Fibroblast of the aortic adventitia (primary cell): ENCODE measurements at regions not wholly inside any gene's neighbourhood (a gene's known extent, or its start where the extent isn't known, plus 50 kb on each side); places are given as distances from the start of the nearest gene placed in this dataset.

Source experiments
- DNase-seq: peaks from one replicate; pipeline ENCODE4 v3.0.0-alpha.2; 2010; ENCODE audit warnings: low read depth
- H3K4me3 ChIP-seq: 2 replicates; pipeline ENCODE4 v1.5.1; 2011; ENCODE audit warnings: low read depth, mild to moderate bottlenecking, control low read depth, low read length, moderate library complexity
- CTCF ChIP-seq: IDR thresholded peaks from 2 replicates; pipeline ENCODE4 v1.5.1; 2011; ENCODE audit warnings: mild to moderate bottlenecking, low read length, control low read depth, inconsistent platforms; ENCODE audit not compliant: insufficient read depth

GRCh38 chr17:77694391-77695363, 263.8 kb upstream of the TNRC6C start:
- no peak overlapping the region for H3K4me3 ChIP-seq
- no peak for TF ChIP-seq CTCF
- no peak for DNase-seq

- H3K4me3 ChIP-seq: no peak overlapping the region
- TF ChIP-seq CTCF: no peak
- DNase-seq: no peak
Observed at GRCh38 chr17:77695386-77695785, 263.1 kb upstream of the TNRC6C start.

GRCh38 chr17:77696151-77696720, 262.3 kb upstream of the TNRC6C start:
- TF ChIP-seq CTCF: no peak
- H3K4me3 ChIP-seq: no peak overlapping the region
- no peak for DNase-seq

- no peak for TF ChIP-seq CTCF
- DNase-seq: no peak
- no peak overlapping the region for H3K4me3 ChIP-seq
Observed at GRCh38 chr17:77696721-77697460, 261.6 kb upstream of the TNRC6C start.

- H3K4me3 ChIP-seq: no peak overlapping the region
- no peak for TF ChIP-seq CTCF
- no peak for DNase-seq
Observed at GRCh38 chr17:77697480-77698400, 260.8 kb upstream of the TNRC6C start.
